CD8-positive, alpha-beta memory T cell (primary cell): ENCODE measurements at regions not wholly inside any gene's neighbourhood (a gene's known extent, or its start where the extent isn't known, plus 50 kb on each side); places are given as distances from the start of the nearest gene placed in this dataset.
A peak's percentile ranks its signal among the peaks of the same experiment; 100 is the strongest.
"Not testable (repeated sequence)": the region's sequence is repeated elsewhere in the genome, so short reads cannot be mapped to it uniquely, and the experiment has no call there.

Experiments
- CTCF ChIA-PET: fragments of 350-600 bp; sonication (Branson Sonifier 250); formaldehyde crosslinking; loops from one replicate; lab custom pipeline; 2021; ENCODE audit warnings: antibody characterized with exemption; lab: Charles Lee
- POLR2A ChIA-PET: fragments of 350-600 bp; sonication (Branson Sonifier 250); formaldehyde crosslinking; loops from one replicate; lab custom pipeline; 2021; ENCODE audit warnings: antibody characterized with exemption; lab: Charles Lee
- DNase-seq, 5 donors: peaks; one replicate each; pipeline versions ENCODE4 v3.0.0 to v3.0.0-alpha.2; 2020 to 2022; ENCODE audit warnings: mixed read lengths in 1 of 5
- H3K27ac ChIP-seq: one replicate; pipeline ENCODE4 v1.7.0; 2013; ENCODE audit warnings: low read depth, mild to moderate bottlenecking, low read length, moderate library complexity
- H3K27me3 ChIP-seq: 2 replicates; pipeline ENCODE4 v1.7.0; 2013; ENCODE audit warnings: low read length, mild to moderate bottlenecking; ENCODE audit not compliant: insufficient read depth, poor library complexity, severe bottlenecking
- H3K36me3 ChIP-seq: 2 replicates; pipeline ENCODE4 v1.7.0; 2013; ENCODE audit warnings: mild to moderate bottlenecking, low read length, moderate library complexity; ENCODE audit not compliant: insufficient read depth
- H3K4me1 ChIP-seq: 2 replicates; pipeline ENCODE4 v1.7.0; 2013; ENCODE audit warnings: mild to moderate bottlenecking, low read length, moderate library complexity; ENCODE audit not compliant: insufficient read depth
- H3K4me3 ChIP-seq: 2 replicates; pipeline ENCODE4 v1.7.0; 2013; ENCODE audit warnings: mild to moderate bottlenecking, low read length
- H3K9me3 ChIP-seq: 2 replicates; pipeline ENCODE4 v1.7.0; 2013; ENCODE audit warnings: mild to moderate bottlenecking, low read length
- H3K27ac Mint-ChIP-seq, 8 donors: one replicate each; pipeline ENCODE4 v1.8.0; 2020 to 2021; ENCODE audit warnings: mixed read lengths in 8 of 8, mild to moderate bottlenecking in 6 of 8, inconsistent platforms in 3 of 8, moderate library complexity in 3 of 8
- H3K27me3 Mint-ChIP-seq, 2 donors: one replicate each; pipeline ENCODE4 v1.8.0; 2020 to 2021; ENCODE audit warnings: mixed read lengths in 2 of 2, mild to moderate bottlenecking in 1 of 2, moderate library complexity in 1 of 2
- H3K36me3 Mint-ChIP-seq, 3 donors: one replicate each; pipeline ENCODE4 v1.8.0; 2020 to 2021; ENCODE audit warnings: mixed read lengths in 3 of 3, inconsistent platforms in 1 of 3, mild to moderate bottlenecking in 1 of 3
- H3K4me1 Mint-ChIP-seq, 3 donors: one replicate each; pipeline ENCODE4 v1.8.0; 2020 to 2021; ENCODE audit warnings: mixed read lengths in 3 of 3, inconsistent platforms in 1 of 3, mild to moderate bottlenecking in 1 of 3
- H3K4me3 Mint-ChIP-seq, 7 donors: one replicate each; pipeline ENCODE4 v1.8.0; 2020 to 2021; ENCODE audit warnings: mixed read lengths in 7 of 7, mild to moderate bottlenecking in 6 of 7, moderate library complexity in 4 of 7, inconsistent platforms in 2 of 7
- H3K9me3 Mint-ChIP-seq, 5 donors: one replicate each; pipeline ENCODE4 v1.8.0; 2020 to 2022; ENCODE audit warnings: mixed read lengths in 5 of 5, mild to moderate bottlenecking in 3 of 5, moderate library complexity in 2 of 5, inconsistent platforms in 1 of 5

- Histone ChIP-seq H3K9me3 (no peaks in the 10 kb centered on the region), H3K4me1 (no peaks in the 10 kb centered on the region), H3K4me3 (no peak overlapping the region), H3K27ac (no peak overlapping the region), H3K36me3 (no peaks in the 10 kb centered on the region), H3K27me3 (no peaks in the 10 kb centered on the region)
- peaks cover 0 to 3% (median 0%) of the 10 kb centered on the region in 3 donors for H3K36me3 Mint-ChIP-seq
- POLR2A ChIA-PET: no interaction called here
- peaks cover 3 to 19% (median 8%) of the 10 kb centered on the region in 5 donors for H3K9me3 Mint-ChIP-seq
- H3K4me3 Mint-ChIP-seq: no peak overlapping the region
- no peak for DNase-seq
- no peak overlapping the region for H3K27ac Mint-ChIP-seq
- CTCF ChIA-PET: no interaction called here
- no peaks in the 10 kb centered on the region for H3K4me1 Mint-ChIP-seq
- H3K27me3 Mint-ChIP-seq: peaks cover 0 to 1% of the 10 kb centered on the region in 2 donors
These were observed 1258.6 kb downstream of the CDH12 start for GRCh38 chr5:21594566-21594965.

- no peak overlapping the region for H3K4me3 Mint-ChIP-seq
- ChIA-PET CTCF (no interaction called here), POLR2A (no interaction called here)
- Histone ChIP-seq H3K9me3 (no peaks in the 10 kb centered on the region), H3K27ac (no peak overlapping the region), H3K27me3 (no peaks in the 10 kb centered on the region), H3K4me3 (no peak overlapping the region), H3K4me1 (no peaks in the 10 kb centered on the region), H3K36me3 (no peaks in the 10 kb centered on the region)
- peaks cover 3 to 19% (median 8%) of the 10 kb centered on the region in 5 donors for H3K9me3 Mint-ChIP-seq
- H3K4me1 Mint-ChIP-seq: no peaks in the 10 kb centered on the region
- DNase-seq: no peak
- peaks cover 0 to 1% of the 10 kb centered on the region in 2 donors for H3K27me3 Mint-ChIP-seq
- no peak overlapping the region for H3K27ac Mint-ChIP-seq
- H3K36me3 Mint-ChIP-seq: peaks cover 0 to 11% (median 0%) of the 10 kb centered on the region in 3 donors
These were observed 1259.9 kb downstream of the CDH12 start for GRCh38 chr5:21593261-21593660.

GRCh38 chr5:21581508-21581907, 1271.6 kb downstream of the CDH12 start:
- POLR2A ChIA-PET: no interaction called here
- Mint-ChIP-seq H3K4me1 (no peaks in the 10 kb centered on the region), H3K9me3 (peaks cover 0 to 36% (median 14%) of the 10 kb centered on the region in 5 donors), H3K27me3 (no peaks in the 10 kb centered on the region), H3K4me3 (no peak overlapping the region), H3K27ac (no peak overlapping the region), H3K36me3 (peaks cover 3 to 20% (median 16%) of the 10 kb centered on the region in 3 donors)
- Histone ChIP-seq H3K27ac (no peak overlapping the region), H3K27me3 (no peaks in the 10 kb centered on the region), H3K9me3 (no peaks in the 10 kb centered on the region), H3K4me1 (no peaks in the 10 kb centered on the region), H3K36me3 (no peaks in the 10 kb centered on the region), H3K4me3 (no peak overlapping the region)
- no peak for DNase-seq
- CTCF ChIA-PET: no interaction called here

GRCh38 chr5:21574961-21575360, 1278.2 kb downstream of the CDH12 start:
- Histone ChIP-seq H3K27me3 (no peaks in the 10 kb centered on the region), H3K36me3 (no peaks in the 10 kb centered on the region), H3K27ac (no peak overlapping the region), H3K4me3 (no peak overlapping the region), H3K9me3 (no peaks in the 10 kb centered on the region), H3K4me1 (no peaks in the 10 kb centered on the region)
- Mint-ChIP-seq H3K27ac (no peak overlapping the region), H3K4me1 (no peaks in the 10 kb centered on the region), H3K4me3 (no peak overlapping the region), H3K36me3 (peaks cover 0 to 11% (median 5%) of the 10 kb centered on the region in 3 donors), H3K27me3 (no peaks in the 10 kb centered on the region), H3K9me3 (peaks cover 4 to 30% (median 11%) of the 10 kb centered on the region in 5 donors)
- DNase-seq: no peak
- POLR2A ChIA-PET: no interaction called here
- CTCF ChIA-PET: no interaction called here

GRCh38 chr5:21574438-21574837, 1278.7 kb downstream of the CDH12 start:
- Histone ChIP-seq H3K36me3 (no peaks in the 10 kb centered on the region), H3K9me3 (no peaks in the 10 kb centered on the region), H3K27me3 (no peaks in the 10 kb centered on the region), H3K4me3 (no peak overlapping the region), H3K27ac (no peak overlapping the region), H3K4me1 (no peaks in the 10 kb centered on the region)
- Mint-ChIP-seq H3K4me3 (no peak overlapping the region), H3K27ac (no peak overlapping the region), H3K4me1 (no peaks in the 10 kb centered on the region), H3K9me3 (peaks cover 5 to 28% (median 9%) of the 10 kb centered on the region in 5 donors), H3K27me3 (no peaks in the 10 kb centered on the region), H3K36me3 (peaks cover 0 to 11% (median 4%) of the 10 kb centered on the region in 3 donors)
- ChIA-PET CTCF (no interaction called here), POLR2A (no interaction called here)
- DNase-seq: no peak

- Mint-ChIP-seq H3K36me3 (peaks cover 0 to 17% (median 3%) of the 10 kb centered on the region in 3 donors), H3K9me3 (peaks cover 8 to 31% (median 9%) of the 10 kb centered on the region in 5 donors), H3K27me3 (no peaks in the 10 kb centered on the region), H3K27ac (no peak overlapping the region), H3K4me3 (no peak overlapping the region), H3K4me1 (no peaks in the 10 kb centered on the region)
- POLR2A ChIA-PET: no interaction called here
- CTCF ChIA-PET: no interaction called here
- Histone ChIP-seq H3K9me3 (no peaks in the 10 kb centered on the region), H3K36me3 (no peaks in the 10 kb centered on the region), H3K4me1 (no peaks in the 10 kb centered on the region), H3K27ac (no peak overlapping the region), H3K27me3 (no peaks in the 10 kb centered on the region), H3K4me3 (no peak overlapping the region)
- DNase-seq: no peak
These were observed 1279.5 kb downstream of the CDH12 start for GRCh38 chr5:21573416-21574314.

- H3K4me1 ChIP-seq, H3K27me3 Mint-ChIP-seq, POLR2A ChIA-PET, DNase-seq, H3K9me3 ChIP-seq, H3K4me3 ChIP-seq, H3K27ac Mint-ChIP-seq, H3K4me1 Mint-ChIP-seq, H3K36me3 ChIP-seq, CTCF ChIA-PET, H3K27me3 ChIP-seq, H3K27ac ChIP-seq, H3K4me3 Mint-ChIP-seq: not testable (repeated sequence)
- H3K9me3 Mint-ChIP-seq: peaks cover 5 to 27% (median 21%) of the 10 kb centered on the region in 5 donors
- H3K36me3 Mint-ChIP-seq: peaks cover 5 to 32% (median 10%) of the 10 kb centered on the region in 3 donors
These were observed 1281.9 kb downstream of the CDH12 start for GRCh38 chr5:21571196-21571595.

GRCh38 chr5:21559109-21559508, 1294.0 kb downstream of the CDH12 start:
- H3K4me1 Mint-ChIP-seq, H3K4me1 ChIP-seq, H3K27me3 ChIP-seq, H3K9me3 ChIP-seq, H3K27me3 Mint-ChIP-seq, H3K9me3 Mint-ChIP-seq, POLR2A ChIA-PET, H3K4me3 ChIP-seq, CTCF ChIA-PET, DNase-seq, H3K4me3 Mint-ChIP-seq, H3K36me3 ChIP-seq, H3K27ac ChIP-seq: not testable (repeated sequence)
- H3K36me3 Mint-ChIP-seq: peaks cover 0 to 21% (median 4%) of the 10 kb centered on the region in 3 donors
- H3K27ac Mint-ChIP-seq: peak overlapping the region in 2 of 8 donors; percentile 31 to 70
